HUDEP-2 (cell line): ENCODE measurements at regions not wholly inside any gene's neighbourhood (a gene's known extent, or its start where the extent isn't known, plus 50 kb on each side); places are given as distances from the start of the nearest gene placed in this dataset.
A peak's percentile ranks its signal among the peaks of the same experiment; 100 is the strongest.

Experiments used
- DNase-seq, 76 experiments: peaks; one replicate each; lab custom pipeline; 2025; ENCODE audit not compliant: unreplicated experiment in 76 of 76; lab: John Stamatoyannopoulos, UW

DNA sequence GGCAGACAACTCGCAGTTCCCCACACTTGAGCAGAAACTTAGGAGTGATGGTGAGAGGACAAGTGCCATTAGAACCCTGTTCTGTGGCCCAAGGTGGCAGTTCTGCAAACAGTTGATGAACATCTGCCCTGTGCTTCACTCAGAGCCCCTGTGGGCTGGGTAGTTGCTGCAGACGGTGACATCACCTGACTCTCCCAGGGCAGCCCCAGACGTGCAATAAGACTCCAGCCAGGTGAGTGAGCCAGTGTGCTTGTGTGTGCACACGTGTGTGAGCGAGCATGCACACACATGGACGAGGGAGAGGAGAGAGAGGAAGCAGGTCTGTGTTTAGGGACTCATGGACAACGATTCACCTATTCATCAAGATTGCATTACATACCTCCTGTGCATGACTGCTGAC, 136.0 kb upstream of the GLI2 start:
- no peak for DNase-seq

- DNase-seq, result no peak
Measured at GRCh38 chr2:120600335-120600734, 135.3 kb upstream of the GLI2 start.

- DNase-seq, result no peak
Measured at GRCh38 chr2:120600786-120601185, 134.9 kb upstream of the GLI2 start.

DNA sequence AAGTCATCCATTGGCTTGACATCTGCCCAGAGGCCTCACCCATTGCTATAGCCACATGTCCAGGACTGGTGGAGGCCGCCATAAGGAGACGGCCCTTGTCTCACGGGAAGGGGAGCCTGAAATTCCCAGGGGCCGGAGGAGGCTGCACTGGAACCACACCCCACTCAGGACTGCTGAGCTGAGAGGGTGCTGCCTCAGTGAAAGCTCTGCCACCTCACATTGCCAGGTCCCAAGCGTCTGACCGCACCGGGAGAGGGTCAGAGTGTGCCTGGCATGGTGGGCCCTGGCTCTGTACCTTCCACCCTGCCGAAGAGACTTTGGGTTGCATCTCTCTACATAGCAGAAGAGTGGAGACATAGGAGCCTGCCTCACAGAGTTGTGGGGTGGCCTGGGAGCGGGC, 134.1 kb upstream of the GLI2 start:
- no peak for DNase-seq

- DNase-seq, result no peak
Measured at GRCh38 chr2:120602251-120602650, 133.4 kb upstream of the GLI2 start.

DNA sequence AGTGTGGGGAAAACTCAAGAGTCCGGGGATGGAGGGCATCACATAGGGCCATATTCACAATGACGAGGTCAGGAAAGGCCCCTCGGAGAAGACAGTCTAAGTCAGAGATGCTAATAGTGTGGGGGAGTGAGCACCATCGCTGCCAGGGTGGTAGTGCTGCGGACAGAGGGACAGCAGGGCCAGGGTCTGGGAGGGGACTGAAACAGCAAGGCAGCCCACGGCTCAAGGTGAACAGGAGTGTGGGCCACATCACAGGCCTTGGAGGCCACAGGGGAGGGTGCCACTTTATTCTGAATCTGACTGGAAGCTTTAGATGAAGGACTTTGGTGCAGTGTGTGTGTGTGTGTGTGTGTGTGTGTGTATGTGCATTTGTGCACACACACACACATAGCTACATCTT, 130.9 kb upstream of the GLI2 start:
- no peak for DNase-seq

- no peak for DNase-seq
Measured at GRCh38 chr2:120605231-120605935, 130.3 kb upstream of the GLI2 start.

DNA sequence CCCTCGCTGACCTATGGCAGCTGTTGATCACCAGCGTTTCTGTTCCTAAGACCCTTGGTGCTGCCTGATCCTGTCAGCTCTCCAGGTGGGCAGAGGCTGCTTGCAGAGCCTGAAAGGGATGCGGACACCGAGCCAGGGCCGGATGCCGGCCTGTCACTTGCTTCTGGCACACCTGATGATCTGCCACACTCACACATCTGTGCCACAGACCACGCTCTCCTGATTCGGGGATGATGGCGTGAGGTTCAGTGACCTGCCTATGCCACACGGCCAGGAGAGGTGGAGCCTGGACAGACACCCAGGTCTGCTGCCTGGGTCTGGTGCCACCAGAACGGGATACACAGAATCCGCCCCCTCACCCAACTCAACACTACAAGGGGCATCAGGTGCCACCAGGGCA, 129.4 kb upstream of the GLI2 start:
- DNase-seq, result no peak

- DNase-seq, result peak in 16 of 76 experiments; percentile 3 to 50 (median 10)
Measured at GRCh38 chr2:120606931-120607330, 128.7 kb upstream of the GLI2 start.

GRCh38 chr2:120607506-120607905, 128.2 kb upstream of the GLI2 start:
- no peak for DNase-seq

DNA sequence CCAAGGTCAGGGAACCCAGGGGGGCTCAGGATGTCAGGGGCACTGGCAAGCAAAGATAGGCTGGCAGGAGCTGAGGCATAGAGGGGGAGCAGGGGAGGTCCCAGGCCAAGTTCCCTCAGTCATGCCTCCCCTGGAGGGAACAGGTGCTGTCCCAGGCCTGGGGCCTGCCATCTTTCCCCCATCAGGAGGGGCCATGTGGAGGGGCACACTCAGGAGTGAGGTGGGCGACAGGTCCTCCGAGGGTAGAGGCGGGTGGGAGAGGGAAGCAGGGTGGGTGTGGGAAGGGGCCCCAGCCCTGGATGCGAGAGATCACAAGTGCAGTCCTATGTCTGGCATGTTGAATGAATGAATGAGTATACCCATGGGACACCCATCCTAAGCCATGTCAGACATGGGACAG, 127.7 kb upstream of the GLI2 start:
- no peak for DNase-seq

- DNase-seq, result no peak
Measured at GRCh38 chr2:120609826-120610395, 125.8 kb upstream of the GLI2 start.

DNA sequence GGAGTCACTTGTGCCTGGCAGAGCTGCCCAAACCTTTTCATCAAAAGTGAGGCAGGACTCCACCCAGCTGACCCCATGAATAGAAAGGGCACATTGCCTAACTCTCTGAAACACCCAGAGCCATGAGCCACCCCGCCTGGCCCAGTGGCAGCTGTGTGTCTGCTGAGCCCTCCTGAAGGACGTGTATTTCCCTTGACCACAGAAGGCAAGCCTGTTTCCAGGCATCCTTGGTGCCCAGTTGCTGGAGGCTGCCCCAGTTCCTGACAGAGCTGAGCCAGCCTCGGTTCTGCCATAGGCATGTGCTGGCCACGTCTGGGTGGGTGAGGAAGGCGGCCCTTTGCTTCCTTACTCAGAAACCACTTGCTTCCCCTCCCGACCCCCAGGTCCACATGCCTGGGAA, 124.7 kb upstream of the GLI2 start:
- no peak for DNase-seq

DNA sequence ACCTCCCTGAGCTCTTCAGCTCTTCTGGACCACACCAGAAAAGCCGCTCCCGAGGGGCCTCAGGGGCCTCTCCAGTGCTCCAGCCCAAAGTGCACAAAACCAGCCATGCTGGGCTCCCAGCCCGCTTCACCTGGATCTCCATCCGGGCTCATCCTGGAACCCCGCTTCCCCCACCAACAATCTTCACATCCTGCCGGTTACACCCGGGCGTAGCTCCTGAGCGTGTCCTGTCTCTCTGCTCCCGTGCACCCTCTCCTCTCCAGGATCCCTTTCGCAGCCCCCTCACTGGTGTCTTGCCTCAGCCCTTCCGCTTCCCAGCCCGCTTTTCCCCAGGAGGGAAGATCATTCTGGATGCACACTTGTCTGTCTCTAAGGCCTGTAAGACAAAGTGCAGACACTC, 123.7 kb upstream of the GLI2 start:
- no peak for DNase-seq

- no peak for DNase-seq
Measured at GRCh38 chr2:120612471-120612870, 123.2 kb upstream of the GLI2 start.

- no peak for DNase-seq
Measured at GRCh38 chr2:120612931-120613330, 122.7 kb upstream of the GLI2 start.

DNA sequence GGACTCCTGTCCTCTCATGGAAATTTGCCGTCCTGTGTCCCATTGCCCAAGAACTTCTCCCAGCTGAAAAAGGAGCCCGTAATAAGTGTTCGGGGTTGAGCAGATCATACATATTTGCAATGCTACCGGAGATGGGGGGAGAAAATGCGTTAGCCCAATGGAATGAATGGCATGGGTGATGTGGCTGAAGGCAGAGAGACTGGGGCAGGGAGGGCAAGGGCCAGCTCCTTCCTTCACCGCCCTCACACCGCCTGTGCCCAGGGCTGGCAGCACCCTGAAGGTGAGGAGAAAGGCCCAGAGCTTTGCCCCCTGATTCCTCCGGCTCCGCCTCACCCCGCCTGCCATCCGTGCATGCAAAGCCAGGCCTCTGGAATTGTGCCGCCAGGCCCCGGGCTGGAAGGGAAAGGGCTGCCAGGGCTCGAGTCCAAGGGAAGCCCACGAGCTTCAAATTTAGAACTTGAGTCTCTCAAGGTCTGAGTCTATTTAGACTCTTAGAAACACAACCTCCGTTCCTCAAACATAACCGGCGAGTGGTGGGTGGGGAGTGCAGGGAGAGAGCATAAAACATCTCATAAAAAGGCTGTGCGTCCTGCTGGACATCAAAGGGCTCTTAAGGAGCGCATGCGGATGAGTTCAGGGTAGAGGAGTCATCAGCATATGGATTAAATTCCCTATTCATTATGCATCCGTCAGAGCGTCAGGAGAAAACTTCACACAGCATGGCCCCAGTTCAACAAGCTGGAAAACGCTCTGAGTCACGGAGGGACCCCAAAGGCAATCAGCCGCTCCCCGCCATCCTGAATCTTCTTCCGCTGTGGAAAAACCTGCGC, 121.7 kb upstream of the GLI2 start:
- no peak for DNase-seq

- DNase-seq, result no peak
Measured at GRCh38 chr2:120614901-120615300, 120.8 kb upstream of the GLI2 start.

DNA sequence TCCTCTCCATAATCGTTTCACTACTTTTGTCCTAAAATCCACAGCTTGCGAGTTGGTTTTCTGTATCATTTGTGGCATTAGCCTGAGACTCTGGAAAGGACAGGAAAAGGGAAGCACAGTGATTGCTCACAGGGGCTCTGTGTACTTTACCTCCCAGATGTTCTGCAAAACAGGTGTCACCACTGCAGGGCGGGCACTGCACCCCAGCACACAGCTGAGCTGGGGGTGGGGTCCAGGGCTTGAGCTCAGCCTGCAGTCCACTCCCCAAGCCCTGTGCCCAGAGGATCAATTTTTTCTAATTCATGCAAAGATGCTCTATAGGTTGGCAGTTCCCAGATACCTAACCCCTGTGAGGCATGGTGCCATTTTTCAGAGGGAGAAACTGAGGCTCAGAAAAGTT, 119.4 kb upstream of the GLI2 start:
- no peak for DNase-seq

DNA sequence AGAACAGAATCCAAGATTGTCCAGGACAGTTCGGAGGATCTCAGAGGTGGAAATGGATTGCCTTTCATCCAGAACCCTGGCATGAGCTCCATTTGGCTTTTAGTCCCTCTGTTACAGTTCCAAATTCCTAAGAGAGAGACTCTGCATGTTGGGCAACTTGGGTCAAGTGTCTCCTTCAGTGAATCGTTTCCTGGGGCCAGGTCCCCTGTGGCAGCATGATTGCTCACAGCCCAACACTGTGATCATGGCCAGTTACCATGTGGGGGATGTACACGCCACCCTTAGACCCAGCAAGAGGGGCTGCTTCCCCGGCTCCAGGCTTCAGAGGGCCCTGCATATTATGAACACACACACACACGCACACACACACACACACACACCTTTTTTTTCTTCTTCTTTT, 118.6 kb upstream of the GLI2 start:
- DNase-seq, result no peak

DNA sequence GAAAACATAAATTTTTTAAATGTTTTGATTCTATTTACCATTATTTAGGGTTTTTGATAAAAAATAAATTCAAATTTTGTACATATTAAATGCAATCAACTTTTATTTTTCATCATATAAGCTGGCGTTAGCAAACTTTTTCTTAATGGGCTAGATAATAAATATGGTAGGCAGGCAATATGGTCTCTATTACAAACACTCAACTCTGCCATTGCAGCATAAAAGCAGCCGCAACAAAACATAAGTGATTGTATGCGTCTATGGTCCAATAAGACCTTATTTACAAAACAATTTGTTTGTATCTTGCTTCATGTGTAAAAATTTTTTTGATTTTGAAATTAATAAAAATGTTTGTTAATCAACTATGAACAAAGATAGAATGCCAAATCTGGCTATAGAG, 116.8 kb upstream of the GLI2 start:
- no peak for DNase-seq

DNA sequence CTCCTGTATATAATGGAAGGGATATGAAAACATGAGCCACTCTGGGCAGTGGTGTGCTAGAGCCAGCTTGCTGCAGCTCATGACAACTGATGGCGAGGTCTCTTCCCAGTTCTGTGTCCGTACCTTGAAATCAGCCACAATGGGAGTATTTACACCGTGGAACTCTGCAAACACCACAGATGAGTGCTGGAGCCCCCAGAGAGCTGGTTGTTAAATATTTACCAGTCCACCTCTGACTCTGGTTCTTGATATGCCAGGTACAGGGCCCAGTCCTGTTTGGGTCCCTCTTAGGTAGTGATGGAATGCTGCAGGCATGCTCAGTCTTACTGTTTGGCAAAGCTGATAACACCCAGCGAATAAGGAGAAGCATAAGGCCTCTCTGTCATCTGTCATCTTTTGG, 116.1 kb upstream of the GLI2 start:
- DNase-seq, result no peak
